ENCODE measurements at regions not wholly inside any gene's neighbourhood (a gene's known extent, or its start where the extent isn't known, plus 50 kb on each side); places are given as distances from the start of the nearest gene placed in this dataset.

- in situ Hi-C loops (cut with MboI; ENCODE audit: low sequenced_read_pairs) = no loop called here
These were observed 451.3 kb downstream of the SNAPC1 start for GRCh38 chr14:62213516-62213915.

GRCh38 chr14:62216121-62216520 lies 453.9 kb downstream of the SNAPC1 start:
- in situ Hi-C loops (cut with MboI; ENCODE audit: low sequenced_read_pairs) = no loop called here

GRCh38 chr14:62234849-62235248 lies 472.6 kb downstream of the SNAPC1 start:
- in situ Hi-C loops (cut with MboI; ENCODE audit: low sequenced_read_pairs) = no loop called here

DNA sequence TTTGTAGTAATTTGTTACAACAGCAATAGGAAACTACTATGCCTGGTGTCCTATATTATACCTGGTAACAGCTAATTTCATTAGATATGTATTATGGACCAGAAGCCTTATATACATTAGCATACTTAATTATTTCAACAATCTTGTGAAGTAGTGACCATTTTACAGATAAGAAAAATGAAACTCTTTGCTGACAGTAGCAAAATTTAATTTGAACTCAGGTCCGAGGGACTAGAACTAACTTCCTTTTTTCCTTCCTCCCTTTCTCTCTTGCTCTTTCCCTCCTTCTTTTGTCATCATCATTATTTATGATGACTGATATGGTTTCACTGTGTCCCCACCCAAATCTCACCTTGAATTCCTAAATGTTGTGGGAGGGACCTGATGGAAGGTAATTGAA lies 482.0 kb downstream of the SNAPC1 start:
- in situ Hi-C loops (cut with MboI; ENCODE audit: low sequenced_read_pairs) = no loop called here

GRCh38 chr14:62247266-62247665 lies 485.0 kb downstream of the SNAPC1 start:
- in situ Hi-C loops (cut with MboI; ENCODE audit: low sequenced_read_pairs) = no loop called here

- in situ Hi-C loops (cut with MboI; ENCODE audit: low sequenced_read_pairs) = no loop called here
These were observed 489.0 kb downstream of the SNAPC1 start for GRCh38 chr14:62251237-62251636.

DNA sequence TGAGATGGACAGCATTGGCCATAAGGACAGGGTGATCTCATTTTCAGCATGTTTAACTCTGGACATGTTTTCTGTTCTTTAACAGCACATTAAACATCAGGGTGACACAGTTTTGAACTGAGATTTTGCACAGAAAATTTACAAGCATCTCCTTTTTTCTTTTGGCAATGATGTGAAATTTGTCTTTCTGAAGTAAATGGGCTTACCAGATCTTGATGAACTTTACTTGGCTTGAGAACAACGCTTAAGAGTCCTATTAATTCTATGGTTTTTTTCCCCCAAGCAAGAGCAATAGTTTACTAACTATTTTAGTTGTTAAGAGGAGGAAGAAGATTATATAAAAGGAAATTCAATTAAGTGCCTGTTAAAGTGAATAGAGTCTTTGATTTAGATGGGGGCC lies 491.0 kb downstream of the SNAPC1 start:
- in situ Hi-C loops (cut with MboI; ENCODE audit: low sequenced_read_pairs) = no loop called here

GRCh38 chr14:62253911-62254310 lies 491.7 kb downstream of the SNAPC1 start:
- in situ Hi-C loops (cut with MboI; ENCODE audit: low sequenced_read_pairs) = no loop called here

DNA sequence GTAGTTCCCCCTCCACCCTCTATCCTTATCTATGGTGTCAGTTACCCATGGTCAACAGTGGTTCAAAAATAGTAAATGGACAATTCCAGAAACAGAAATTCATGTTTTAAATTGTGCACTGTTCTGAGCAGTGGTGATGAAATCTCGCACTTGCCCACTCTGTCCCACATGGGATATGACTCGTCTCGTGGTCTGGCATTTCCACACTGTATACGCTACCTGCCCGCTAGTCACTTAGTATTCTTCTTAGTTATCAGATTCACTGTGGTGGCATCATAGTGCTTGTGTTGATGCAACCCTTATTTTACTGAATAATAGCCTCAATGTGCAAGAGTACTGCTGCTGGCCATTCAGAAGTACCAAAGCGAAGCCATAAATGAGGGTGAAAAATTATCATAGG lies 507.0 kb downstream of the SNAPC1 start:
- in situ Hi-C loops (cut with MboI; ENCODE audit: low sequenced_read_pairs) = no loop called here

GRCh38 chr14:62270236-62270635 lies 508.0 kb downstream of the SNAPC1 start:
- in situ Hi-C loops (cut with MboI; ENCODE audit: low sequenced_read_pairs) = no loop called here

- in situ Hi-C loops (cut with MboI; ENCODE audit: low sequenced_read_pairs) = no loop called here
These were observed 518.1 kb downstream of the SNAPC1 start for GRCh38 chr14:62280366-62280765.

DNA sequence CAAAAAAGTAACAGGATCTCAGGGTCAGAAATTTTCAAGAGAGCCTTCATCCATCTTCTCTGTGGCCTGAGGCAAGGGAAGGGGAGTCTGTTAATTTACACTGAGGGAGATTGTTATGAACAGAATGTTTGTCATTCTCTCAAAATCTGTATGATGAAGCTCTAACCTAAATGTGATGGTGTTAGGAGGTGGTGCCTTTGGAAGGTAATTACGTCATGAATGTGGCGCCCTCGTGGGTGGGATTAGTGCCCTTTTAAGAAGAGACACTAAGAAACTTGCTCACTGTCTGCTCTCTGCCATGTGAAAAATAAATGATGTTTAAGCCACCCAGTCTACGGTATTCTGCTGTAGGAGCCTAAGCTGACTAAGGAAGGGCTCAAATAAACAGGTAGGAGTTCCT lies 521.6 kb downstream of the SNAPC1 start:
- in situ Hi-C loops (cut with MboI; ENCODE audit: low sequenced_read_pairs) = no loop called here

- in situ Hi-C loops (cut with MboI; ENCODE audit: low sequenced_read_pairs) = no loop called here
These were observed 527.3 kb downstream of the SNAPC1 start for GRCh38 chr14:62289471-62289870.

- in situ Hi-C loops (cut with MboI; ENCODE audit: low sequenced_read_pairs) = no loop called here
These were observed 538.9 kb downstream of the SNAPC1 start for GRCh38 chr14:62301080-62301479.

- in situ Hi-C loops (cut with MboI; ENCODE audit: low sequenced_read_pairs) = no loop called here
These were observed 539.7 kb downstream of the SNAPC1 start for GRCh38 chr14:62301911-62302310.

DNA sequence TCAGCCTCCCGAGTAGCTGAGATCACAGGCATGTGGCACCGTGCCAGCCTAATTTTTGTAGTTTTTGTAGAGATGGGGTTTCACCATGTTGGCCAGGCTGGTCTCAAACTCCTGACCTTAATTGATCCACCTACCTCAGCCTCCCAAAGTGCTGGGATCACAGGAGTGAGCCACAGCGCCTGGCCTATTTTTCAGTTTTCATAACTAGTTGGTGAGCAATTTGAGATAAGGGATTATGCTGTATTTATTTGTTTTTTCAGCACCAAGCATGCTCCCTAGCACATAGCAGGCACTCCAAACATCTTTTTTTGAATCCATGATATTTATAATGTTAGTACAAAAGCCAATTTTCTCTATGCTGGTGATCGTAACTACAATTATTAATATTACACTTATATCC lies 541.2 kb downstream of the SNAPC1 start:
- in situ Hi-C loops (cut with MboI; ENCODE audit: low sequenced_read_pairs) = no loop called here

DNA sequence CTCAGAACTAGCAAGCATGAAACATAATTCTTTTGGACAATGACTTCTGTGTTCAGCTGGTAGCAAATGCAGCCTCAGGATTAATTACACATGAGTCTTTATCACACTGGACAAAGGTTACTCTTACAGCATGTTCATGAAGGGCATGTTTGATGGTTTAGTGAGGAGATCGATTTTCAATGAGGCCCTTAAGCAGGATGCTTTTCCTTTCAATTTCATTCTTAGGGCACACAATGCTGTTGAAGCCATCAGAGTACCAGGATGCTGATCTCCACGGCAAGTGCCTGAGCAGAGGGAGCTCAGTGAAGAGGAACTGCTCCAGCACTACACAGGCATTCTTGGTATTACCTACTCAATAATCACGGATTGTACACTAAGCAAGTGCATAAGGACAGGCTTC lies 542.0 kb downstream of the SNAPC1 start:
- in situ Hi-C loops (cut with MboI; ENCODE audit: low sequenced_read_pairs) = no loop called here

DNA sequence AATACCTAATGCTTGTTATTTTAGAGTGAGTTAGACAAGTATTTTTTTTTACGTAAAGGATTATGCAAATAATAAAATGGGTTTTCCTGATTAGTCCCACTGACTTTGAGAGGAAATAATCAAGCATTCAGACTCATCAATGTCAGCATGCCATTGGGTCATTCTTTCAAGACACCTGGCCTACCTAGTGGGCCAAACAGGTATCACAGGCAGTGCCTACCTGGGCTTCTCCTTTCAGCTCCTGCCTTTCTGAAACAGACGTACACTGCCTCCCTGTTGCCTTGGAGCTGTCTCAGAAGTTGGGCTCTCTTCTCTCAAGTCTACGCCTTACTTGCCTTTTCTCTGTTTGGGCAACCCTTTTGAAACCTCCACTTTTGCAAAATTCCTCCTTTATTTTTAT lies 545.6 kb downstream of the SNAPC1 start:
- in situ Hi-C loops (cut with MboI; ENCODE audit: low sequenced_read_pairs) = no loop called here

- in situ Hi-C loops (cut with MboI; ENCODE audit: low sequenced_read_pairs) = no loop called here
These were observed 546.1 kb downstream of the SNAPC1 start for GRCh38 chr14:62308316-62308715.

- in situ Hi-C loops (cut with MboI; ENCODE audit: low sequenced_read_pairs) = no loop called here
These were observed 546.7 kb downstream of the SNAPC1 start for GRCh38 chr14:62308891-62309290.

- in situ Hi-C loops (cut with MboI; ENCODE audit: low sequenced_read_pairs) = no loop called here
These were observed 551.0 kb downstream of the SNAPC1 start for GRCh38 chr14:62313212-62313611.

- in situ Hi-C loops (cut with MboI; ENCODE audit: low sequenced_read_pairs) = no loop called here
These were observed 552.0 kb downstream of the SNAPC1 start for GRCh38 chr14:62314221-62314620.

- in situ Hi-C loops (cut with MboI; ENCODE audit: low sequenced_read_pairs) = no loop called here
These were observed 552.7 kb downstream of the SNAPC1 start for GRCh38 chr14:62314871-62315270.

- in situ Hi-C loops (cut with MboI; ENCODE audit: low sequenced_read_pairs) = no loop called here
These were observed 553.4 kb downstream of the SNAPC1 start for GRCh38 chr14:62315631-62316030.
